Left colon (tissue), 2 donors: ENCODE measurements at regions not wholly inside any gene's neighbourhood (a gene's known extent, or its start where the extent isn't known, plus 50 kb on each side); places are given as distances from the start of the nearest gene placed in this dataset.

Experiments
- ATAC-seq: fragments of 200-7000 bp; cut with Tn5 transposase; one replicate; pipeline ENCODE4 v1.9.1; 2020; ENCODE audit warnings: mild to moderate bottlenecking, moderate library complexity
- DNase-seq, 2 donors: peaks; one replicate each; pipeline ENCODE4 v3.0.0-alpha.2; 2020
- intact Hi-C, 2 donors: fragments of 100-400 bp; cut with DNase I in 1 of 2; cut with micrococcal nuclease in 1 of 2; formaldehyde crosslinking; loops; one replicate each; pipeline versions ENCODE4 v1.11.2 to v1.14.0; 2022; cut with DNase I, micrococcal nuclease
- donor health status: DM: no; HTN: no; CAD: no.
- donor health status: DM: yes; HTN: yes; CAD: no.

DNA sequence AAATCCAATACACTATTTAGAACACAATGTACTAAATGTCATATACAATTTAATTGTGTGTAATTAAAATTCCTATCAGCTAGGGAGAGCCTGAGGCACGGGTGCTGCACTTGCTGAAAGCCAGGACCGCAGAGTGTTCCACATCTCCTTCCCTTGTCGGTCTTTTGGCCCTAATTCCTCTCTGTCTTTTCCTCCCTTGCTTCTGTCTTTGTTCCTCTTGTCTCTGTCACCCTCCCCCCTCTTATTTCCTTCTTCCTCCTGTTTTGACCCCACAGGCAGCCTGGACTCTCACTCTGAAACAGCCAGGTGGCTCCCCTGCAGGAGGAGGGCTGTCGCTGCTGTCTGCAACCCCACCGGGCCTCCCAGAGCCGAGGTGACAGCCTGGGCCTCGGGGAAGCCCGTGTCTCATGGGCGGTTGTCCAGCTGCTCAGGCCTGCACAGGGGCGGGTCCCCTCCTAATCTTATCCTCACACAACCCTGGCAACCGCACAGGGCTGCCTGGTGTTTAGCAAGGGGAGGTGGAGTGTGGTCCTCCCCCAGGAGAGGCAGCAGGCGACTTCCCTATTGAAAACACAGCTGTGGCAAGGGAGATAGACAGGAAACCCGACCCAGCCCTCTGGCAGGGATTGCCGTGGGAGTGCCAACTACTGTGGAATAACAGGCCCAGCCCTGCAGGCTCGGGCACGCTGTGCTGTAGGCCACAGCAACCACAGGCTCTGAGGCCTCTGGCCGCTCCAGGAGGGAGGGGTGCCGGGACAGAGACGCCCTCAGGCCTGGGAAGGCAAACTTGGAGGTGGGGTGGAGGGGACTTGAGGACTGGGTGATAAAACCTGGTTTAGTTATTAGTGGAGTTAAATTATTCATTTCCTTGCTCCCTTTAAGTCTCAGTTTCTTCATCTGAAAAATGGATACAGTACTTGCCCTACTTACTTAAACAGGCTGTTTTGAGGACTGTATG is 68.8 kb upstream of the WDR26 start:
- intact Hi-C loops = no loop called here
- ATAC-seq = peak; percentile 80
- DNase-seq = peak; percentile 86 to 96

GRCh38 chr1:224504297-224505041 is 69.9 kb upstream of the WDR26 start:
- DNase-seq (no peak), ATAC-seq (no peak)
- intact Hi-C loops = no loop called here

DNA sequence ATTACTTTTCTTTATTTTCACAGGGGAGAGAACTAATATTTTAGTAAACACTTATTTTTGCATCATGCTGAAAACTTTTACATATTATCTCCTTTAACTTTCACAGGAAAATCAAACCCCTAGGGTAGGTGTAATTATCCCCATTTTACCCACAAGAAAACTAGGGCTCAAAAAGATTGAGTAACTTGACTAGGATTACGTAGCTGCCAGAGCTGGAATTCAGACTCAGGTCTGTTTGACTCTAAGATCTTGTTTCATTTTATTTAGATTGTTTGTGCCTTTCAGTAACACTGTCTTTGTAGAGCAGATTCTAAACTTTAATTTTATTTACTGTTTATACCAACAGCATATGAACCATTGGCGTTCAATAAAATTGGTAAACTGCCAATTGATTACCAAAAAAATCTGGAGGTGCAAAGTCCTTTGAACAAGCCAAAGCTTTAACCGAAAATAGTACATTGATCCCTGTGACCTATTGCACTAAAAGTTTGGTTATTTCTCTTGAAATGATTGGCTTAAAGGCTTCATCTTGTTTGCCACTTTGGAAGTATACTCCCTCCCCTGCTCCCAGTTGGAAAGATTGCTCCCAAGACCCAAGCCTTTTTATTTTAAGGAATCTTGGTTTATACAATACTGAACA is 71.0 kb upstream of the WDR26 start:
- DNase-seq (no peak), ATAC-seq (no peak)
- intact Hi-C loops = no loop called here

- DNase-seq (no peak), ATAC-seq (no peak)
- intact Hi-C loops = no loop called here
Observed at GRCh38 chr1:224506141-224506814, 71.7 kb upstream of the WDR26 start.

GRCh38 chr1:224507771-224508523 is 73.3 kb upstream of the WDR26 start:
- DNase-seq (no peak), ATAC-seq (peak; percentile 52)
- intact Hi-C loops = no loop called here

DNA sequence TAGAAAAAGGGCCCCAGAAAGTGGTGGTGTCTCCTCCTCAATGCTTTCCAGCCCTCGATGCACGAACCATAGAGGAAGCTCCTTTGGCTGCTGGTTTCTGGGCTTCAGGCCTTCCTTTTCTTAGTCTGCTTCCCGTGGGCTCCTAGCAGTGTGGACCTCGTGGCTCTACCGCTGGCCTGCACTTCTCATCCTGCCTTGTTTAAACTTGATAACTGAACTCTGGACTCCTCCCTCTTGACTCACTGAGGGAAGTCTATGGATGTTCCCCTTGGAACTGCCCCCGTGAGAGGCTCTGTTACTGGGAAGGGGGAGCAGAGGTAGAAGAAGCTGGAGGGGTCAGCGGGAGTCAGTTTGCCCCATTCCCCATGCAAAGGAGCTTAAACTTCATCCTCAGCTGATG is 75.3 kb upstream of the WDR26 start:
- intact Hi-C loops = loop anchor here in 1 of 2 donors (5.0 to 10.0 kb wide), 2 partner anchors 135 to 347 kb away; no protein-coding TSS in a partner anchor
- ATAC-seq (peak; percentile 54), DNase-seq (no peak)

- no peak for ATAC-seq
- no peak for DNase-seq
- intact Hi-C loops = loop anchor here in 1 of 2 donors (5.0 to 10.0 kb wide), 2 partner anchors 134 to 346 kb away; no protein-coding TSS in a partner anchor
Observed at GRCh38 chr1:224510880-224511645, 76.5 kb upstream of the WDR26 start.

DNA sequence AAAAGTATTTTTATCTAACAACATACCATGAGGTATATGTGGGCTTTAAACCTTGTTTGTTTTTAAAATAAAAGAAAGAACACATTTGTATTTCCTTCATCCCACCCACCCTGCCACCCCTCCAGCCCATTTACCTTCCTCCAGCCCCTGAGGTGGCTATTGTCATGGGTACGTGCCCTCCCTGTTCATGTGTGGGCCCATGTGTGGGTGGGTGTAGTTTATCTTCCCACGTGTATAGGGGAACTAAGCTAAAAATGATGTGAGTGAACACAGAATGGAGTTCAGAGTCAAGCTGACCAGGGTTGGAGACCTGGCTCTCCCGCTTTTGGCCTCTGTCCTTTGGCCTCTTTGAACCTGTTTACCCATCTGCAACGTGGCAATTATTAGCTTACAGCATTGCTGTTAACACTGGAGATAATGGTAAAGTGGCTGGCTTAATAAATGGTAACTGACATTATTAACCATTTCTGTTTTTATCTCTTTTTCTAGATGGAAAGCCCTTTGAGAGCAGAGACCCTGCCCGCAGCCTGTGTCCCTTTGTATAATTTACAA is 78.1 kb upstream of the WDR26 start:
- no peak for DNase-seq
- ATAC-seq = no peak
- intact Hi-C loops = loop anchor here in 1 of 2 donors (2.0 to 10.0 kb wide), 3 partner anchors 132 to 410 kb away; no protein-coding TSS in a partner anchor

DNA sequence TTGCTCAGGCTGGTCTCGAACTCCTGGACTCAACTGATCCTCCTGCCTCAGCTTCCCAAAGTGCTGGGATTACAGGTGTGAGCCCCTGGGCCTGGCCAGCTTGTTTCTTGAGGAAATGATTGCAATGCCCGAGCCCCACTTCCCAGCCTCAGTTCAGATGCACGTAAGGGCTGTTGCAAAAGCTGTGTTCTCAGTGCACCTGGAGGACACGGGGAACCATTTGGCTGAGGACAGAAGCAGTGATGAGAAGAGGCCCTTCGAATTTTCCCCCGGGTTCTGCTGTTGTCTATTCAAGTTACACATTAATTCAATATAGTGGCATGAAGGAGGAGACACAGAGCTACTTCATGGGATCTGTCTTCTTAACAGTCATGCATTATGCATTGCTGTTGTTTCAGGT is 78.8 kb upstream of the WDR26 start:
- no peak for DNase-seq
- no peak for ATAC-seq
- intact Hi-C loops = loop anchor here in 1 of 2 donors (2.0 to 10.0 kb wide), 3 partner anchors 131 to 409 kb away; no protein-coding TSS in a partner anchor

- peak; percentile 69 to 92 for DNase-seq
- intact Hi-C loops = loop anchor here in 1 of 2 donors (2.0 to 10.0 kb wide), 3 partner anchors 131 to 409 kb away; no protein-coding TSS in a partner anchor
- peak; percentile 87 for ATAC-seq
Observed at GRCh38 chr1:224513787-224514209, 79.2 kb upstream of the WDR26 start.

- no peak for ATAC-seq
- intact Hi-C loops = loop anchor here in 1 of 2 donors (10.0 kb wide), 1 partner anchor 128 kb away; no protein-coding TSS in a partner anchor
- DNase-seq = no peak
Observed at GRCh38 chr1:224517171-224517570, 82.6 kb upstream of the WDR26 start.

DNA sequence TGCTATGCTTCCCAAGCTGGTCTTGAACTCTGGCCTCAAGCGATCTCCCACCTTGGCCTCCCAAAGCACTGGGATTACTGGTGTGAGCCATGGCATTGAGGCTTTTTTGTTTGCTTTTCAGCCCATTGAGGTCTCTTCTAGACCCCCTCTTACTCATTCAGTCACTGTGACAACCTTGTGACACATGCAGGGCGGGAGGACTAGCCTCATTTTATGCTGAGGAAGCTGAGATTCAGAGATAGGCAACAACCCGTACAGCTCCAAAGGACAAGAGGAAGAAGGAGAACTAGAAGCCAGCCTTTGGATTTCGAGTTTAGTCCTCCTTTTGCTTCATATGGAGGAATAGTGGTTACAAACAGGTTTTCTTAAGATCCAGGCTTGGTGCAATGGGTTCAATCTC is 83.9 kb upstream of the WDR26 start:
- ATAC-seq = no peak
- intact Hi-C loops = loop anchor here in 1 of 2 donors (10.0 kb wide), 1 partner anchor 126 kb away; no protein-coding TSS in a partner anchor
- DNase-seq = no peak

DNA sequence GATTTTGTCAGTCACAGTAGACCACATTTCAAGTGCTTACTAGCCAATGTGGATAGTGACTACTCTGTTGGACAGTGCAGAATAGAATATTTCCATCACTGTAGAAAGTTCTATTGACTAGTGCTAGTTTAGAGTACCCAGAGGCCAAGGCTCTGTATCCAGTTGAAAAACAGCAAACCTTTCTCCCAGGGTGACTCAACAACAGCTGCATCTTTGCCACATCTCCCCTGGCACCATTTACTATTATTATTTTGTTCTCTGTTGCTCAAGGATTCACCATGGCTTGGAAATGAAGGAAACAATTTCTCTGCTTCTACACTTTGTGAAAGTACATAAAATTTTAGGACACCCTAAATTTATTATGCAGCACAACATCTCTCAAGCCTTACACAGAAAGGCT is 85.3 kb upstream of the WDR26 start:
- ATAC-seq (no peak), DNase-seq (no peak)
- intact Hi-C loops = loop anchor here in 1 of 2 donors (10.0 kb wide), 1 partner anchor 125 kb away; no protein-coding TSS in a partner anchor

DNA sequence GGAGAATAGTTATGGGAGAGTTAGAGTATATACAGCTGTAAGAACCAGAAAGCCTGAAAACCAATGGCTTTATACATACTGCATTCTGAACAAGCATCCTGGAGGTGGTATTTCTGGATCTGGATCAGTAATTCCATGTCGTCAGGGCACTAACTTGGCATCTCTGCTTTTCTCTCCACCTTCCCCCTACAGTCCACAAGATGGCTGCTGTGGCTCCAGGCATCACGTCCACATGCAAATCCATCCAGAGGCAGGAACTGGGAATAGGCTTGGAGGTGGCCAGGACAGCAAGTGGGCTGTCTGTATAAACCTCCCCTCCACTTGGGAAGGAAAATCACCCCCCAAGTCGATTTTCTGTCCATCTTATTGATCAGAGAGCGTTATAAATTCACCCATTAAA is 86.2 kb upstream of the WDR26 start:
- DNase-seq (no peak), ATAC-seq (no peak)
- intact Hi-C loops = no loop called here

GRCh38 chr1:224521904-224522734 is 87.5 kb upstream of the WDR26 start:
- ATAC-seq (no peak), DNase-seq (no peak)
- intact Hi-C loops = no loop called here

DNA sequence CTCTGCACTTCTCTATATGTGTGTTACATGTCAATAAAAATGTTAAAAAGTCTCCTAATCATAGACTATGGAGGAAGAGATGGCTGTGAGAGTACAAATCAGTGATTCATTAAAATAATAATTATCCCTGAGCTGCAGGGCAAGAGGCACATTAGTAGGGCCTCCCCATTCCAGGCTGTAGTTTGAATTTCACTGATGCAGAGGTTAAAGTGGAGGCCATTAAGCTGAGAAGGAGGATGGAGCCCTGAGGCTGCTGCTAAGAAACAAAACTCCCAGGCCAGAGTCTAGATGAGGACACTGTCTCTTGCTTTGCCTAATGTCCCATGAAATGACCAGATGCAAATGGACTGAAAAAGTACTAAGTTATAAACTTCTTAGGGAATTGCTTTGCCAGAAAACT is 89.1 kb upstream of the WDR26 start:
- DNase-seq (no peak), ATAC-seq (no peak)
- intact Hi-C loops = no loop called here
